PC-9 (cell line): ENCODE measurements at regions not wholly inside any gene's neighbourhood (a gene's known extent, or its start where the extent isn't known, plus 50 kb on each side); places are given as distances from the start of the nearest gene placed in this dataset.

Experiments used
- CTCF ChIP-seq: fragments of 200-600 bp; sonication (generic); conservative IDR thresholded peaks from 2 replicates; pipeline ENCODE4 v1.6.1; 2017; ENCODE audit warnings: mixed run types, antibody characterized with exemption, mild to moderate bottlenecking, moderate library complexity
- EZH2 ChIP-seq: fragments of 200-600 bp; sonication (generic); IDR thresholded peaks from 2 replicates; pipeline ENCODE4 v1.8.0; 2017; ENCODE audit warnings: antibody characterized with exemption, low read depth

- no peak for TF ChIP-seq EZH2
- no peak for TF ChIP-seq CTCF
These were observed 99.8 kb upstream of the PLCL2 start for GRCh38 chr3:16784973-16785372.
